ENCODE measurements at regions not wholly inside any gene's neighbourhood (a gene's known extent, or its start where the extent isn't known, plus 50 kb on each side); places are given as distances from the start of the nearest gene placed in this dataset.

DNA sequence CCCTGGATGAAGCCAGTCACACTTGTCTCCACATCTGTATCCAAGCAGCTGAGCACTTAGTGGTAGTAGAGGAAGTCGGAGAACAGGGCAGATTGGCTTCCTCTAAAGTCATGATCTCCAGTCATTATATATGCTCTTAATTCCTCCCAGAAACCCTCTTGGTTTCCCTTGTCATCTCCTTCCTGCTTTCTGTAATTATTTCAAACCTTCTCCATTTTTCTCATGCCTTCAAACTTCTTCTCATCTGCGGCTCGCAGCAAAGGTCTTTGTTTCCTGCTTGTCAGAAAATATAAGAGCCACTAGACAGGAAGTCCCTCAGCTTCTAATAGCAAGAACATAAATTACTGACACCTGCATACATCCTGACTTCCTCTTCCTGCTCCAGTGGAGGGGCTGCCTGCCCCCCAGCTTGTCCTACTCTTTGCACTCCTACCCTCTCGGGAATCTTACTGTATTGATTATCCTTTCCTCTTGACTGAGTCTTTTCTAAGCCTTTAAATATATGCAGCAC, 124.6 kb upstream of the NGF start (continued):
- TF ChIP-seq CTCF (IDR thresholded peaks at IDR 0.05; ENCODE audit: low read depth, low read length, missing input control): no peak
- no peak for TF ChIP-seq HNF4A (conservative IDR thresholded peaks at IDR 0.05)
- TF ChIP-seq MAX (IDR thresholded peaks at IDR 0.05): no peak
- TF ChIP-seq FOXA2 (IDR thresholded peaks at IDR 0.05): no peak
- no peak for TF ChIP-seq SP1 (IDR thresholded peaks at IDR 0.05)
- no peak for TF ChIP-seq JUND (IDR thresholded peaks at IDR 0.05)
- TF ChIP-seq EGR1 (IDR thresholded peaks at IDR 0.05; ENCODE audit: low read depth in 2 of 2): no peak

DNA sequence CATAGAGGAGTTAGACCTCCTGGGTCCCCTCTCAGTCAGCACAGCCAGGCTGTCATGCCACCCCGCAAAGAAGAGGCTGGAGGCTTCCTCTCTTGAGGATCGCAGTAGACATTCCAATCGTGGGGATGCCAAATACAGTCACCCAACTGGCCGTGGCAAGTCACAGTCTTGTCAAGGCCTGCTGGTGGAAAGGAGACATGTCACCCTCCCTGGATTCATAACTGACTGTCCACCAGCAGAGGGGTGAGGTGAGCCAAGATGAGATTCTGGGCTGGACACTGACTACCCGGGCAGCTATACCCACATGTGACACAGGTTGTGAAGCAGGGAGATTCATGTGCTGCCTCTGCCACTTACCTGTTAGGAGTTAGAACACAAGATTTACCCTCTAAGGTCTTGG, 123.5 kb upstream of the NGF start:
- Histone ChIP-seq H3K9me3 (ENCODE audit: control insufficient read depth in 4 of 4, low read length in 3 of 4) (no peaks in the 10 kb centered on the region), H3K27me3 (ENCODE audit: control insufficient read depth in 4 of 4, insufficient read depth in 4 of 4, low read length in 3 of 4) (peaks cover 0 to 7% (median 0%) of the 10 kb centered on the region in 4 donors), H3K9ac (ENCODE audit: low read depth in 1 of 2, low read length in 2 of 2) (no peak overlapping the region), H3K4me3 (ENCODE audit: low read depth in 1 of 3, low read length in 3 of 3) (no peak overlapping the region), H3K4me1 (ENCODE audit: control insufficient read depth in 4 of 4, insufficient read depth in 4 of 4, low read length in 3 of 4) (peaks cover 0 to 2% (median 0%) of the 10 kb centered on the region in 4 donors), H3K36me3 (ENCODE audit: control insufficient read depth in 4 of 4, insufficient read depth in 3 of 4, low read depth in 1 of 4, low read length in 3 of 4) (no peaks in the 10 kb centered on the region), H3K27ac (ENCODE audit: low read depth in 1 of 2, low read length in 2 of 2) (no peak overlapping the region)
- no peak for DNase-seq (ENCODE audit: low spot score)
- TF ChIP-seq CTCF (IDR thresholded peaks at IDR 0.05; ENCODE audit: low read depth, low read length, missing input control): peak; percentile 4
- no peak for TF ChIP-seq TAF1 (conservative IDR thresholded peaks at IDR 0.05)
- WGBS: 80% methylated on average over 5 of the region's 5 CpGs

DNA sequence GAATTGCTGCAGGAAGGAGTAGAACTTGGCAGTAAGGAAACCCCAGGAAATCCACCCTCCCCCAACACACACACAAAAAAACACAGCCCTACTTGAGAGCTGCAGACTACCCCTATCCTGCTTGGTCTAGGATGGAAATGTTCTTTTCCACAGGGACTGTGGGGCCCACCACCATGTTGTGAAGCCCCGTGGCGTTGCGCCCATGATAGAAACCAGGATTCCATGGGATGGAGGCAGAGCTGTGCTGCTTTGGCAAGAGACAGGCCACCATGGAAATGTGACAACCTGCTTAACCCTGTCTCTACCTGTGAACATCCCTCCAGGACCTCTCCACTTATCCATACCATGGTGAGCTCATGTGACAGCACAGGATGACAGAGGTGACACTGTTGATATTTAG, 121.1 kb upstream of the NGF start:
- Histone ChIP-seq H3K9me3 (ENCODE audit: control insufficient read depth in 4 of 4, low read length in 3 of 4) (no peaks in the 10 kb centered on the region), H3K4me1 (ENCODE audit: control insufficient read depth in 4 of 4, insufficient read depth in 4 of 4, low read length in 3 of 4) (peaks cover 0 to 2% (median 0%) of the 10 kb centered on the region in 4 donors), H3K27me3 (ENCODE audit: control insufficient read depth in 4 of 4, insufficient read depth in 4 of 4, low read length in 3 of 4) (peaks cover 0 to 12% (median 0%) of the 10 kb centered on the region in 4 donors), H3K36me3 (ENCODE audit: control insufficient read depth in 4 of 4, insufficient read depth in 3 of 4, low read depth in 1 of 4, low read length in 3 of 4) (no peaks in the 10 kb centered on the region), H3K27ac (ENCODE audit: low read depth in 1 of 2, low read length in 2 of 2) (no peak overlapping the region), H3K9ac (ENCODE audit: low read depth in 1 of 2, low read length in 2 of 2) (no peak overlapping the region), H3K4me3 (ENCODE audit: low read depth in 1 of 3, low read length in 3 of 3) (no peak overlapping the region)
- WGBS: 96% methylated on average over 3 of the region's 3 CpGs
- no peak for DNase-seq (ENCODE audit: low spot score)
- TF ChIP-seq NR2F2 (IDR thresholded peaks at IDR 0.05) (no peak), RAD21 (IDR thresholded peaks at IDR 0.05) (no peak), RXRA (IDR thresholded peaks at IDR 0.05) (no peak), FOXA1 (IDR thresholded peaks at IDR 0.05) (no peak), YY1 (IDR thresholded peaks at IDR 0.05) (no peak), JUND (IDR thresholded peaks at IDR 0.05) (no peak), FOXA2 (IDR thresholded peaks at IDR 0.05) (no peak), ZBTB33 (IDR thresholded peaks at IDR 0.05) (no peak), SP1 (IDR thresholded peaks at IDR 0.05) (no peak), HNF4G (IDR thresholded peaks at IDR 0.05) (no peak), TAF1 (conservative IDR thresholded peaks at IDR 0.05) (no peak), MAX (IDR thresholded peaks at IDR 0.05) (no peak), GABPA (IDR thresholded peaks at IDR 0.05 in 1 of 2, conservative IDR thresholded peaks at IDR 0.05 in 1 of 2) (no peak)
- TF ChIP-seq, protein P1, sequence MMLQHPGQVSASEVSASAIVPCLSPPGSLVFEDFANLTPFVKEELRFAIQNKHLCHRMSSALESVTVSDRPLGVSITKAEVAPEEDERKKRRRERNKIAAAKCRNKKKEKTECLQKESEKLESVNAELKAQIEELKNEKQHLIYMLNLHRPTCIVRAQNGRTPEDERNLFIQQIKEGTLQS (IDR thresholded peaks at IDR 0.05): no peak
- TF ChIP-seq, protein P2, sequence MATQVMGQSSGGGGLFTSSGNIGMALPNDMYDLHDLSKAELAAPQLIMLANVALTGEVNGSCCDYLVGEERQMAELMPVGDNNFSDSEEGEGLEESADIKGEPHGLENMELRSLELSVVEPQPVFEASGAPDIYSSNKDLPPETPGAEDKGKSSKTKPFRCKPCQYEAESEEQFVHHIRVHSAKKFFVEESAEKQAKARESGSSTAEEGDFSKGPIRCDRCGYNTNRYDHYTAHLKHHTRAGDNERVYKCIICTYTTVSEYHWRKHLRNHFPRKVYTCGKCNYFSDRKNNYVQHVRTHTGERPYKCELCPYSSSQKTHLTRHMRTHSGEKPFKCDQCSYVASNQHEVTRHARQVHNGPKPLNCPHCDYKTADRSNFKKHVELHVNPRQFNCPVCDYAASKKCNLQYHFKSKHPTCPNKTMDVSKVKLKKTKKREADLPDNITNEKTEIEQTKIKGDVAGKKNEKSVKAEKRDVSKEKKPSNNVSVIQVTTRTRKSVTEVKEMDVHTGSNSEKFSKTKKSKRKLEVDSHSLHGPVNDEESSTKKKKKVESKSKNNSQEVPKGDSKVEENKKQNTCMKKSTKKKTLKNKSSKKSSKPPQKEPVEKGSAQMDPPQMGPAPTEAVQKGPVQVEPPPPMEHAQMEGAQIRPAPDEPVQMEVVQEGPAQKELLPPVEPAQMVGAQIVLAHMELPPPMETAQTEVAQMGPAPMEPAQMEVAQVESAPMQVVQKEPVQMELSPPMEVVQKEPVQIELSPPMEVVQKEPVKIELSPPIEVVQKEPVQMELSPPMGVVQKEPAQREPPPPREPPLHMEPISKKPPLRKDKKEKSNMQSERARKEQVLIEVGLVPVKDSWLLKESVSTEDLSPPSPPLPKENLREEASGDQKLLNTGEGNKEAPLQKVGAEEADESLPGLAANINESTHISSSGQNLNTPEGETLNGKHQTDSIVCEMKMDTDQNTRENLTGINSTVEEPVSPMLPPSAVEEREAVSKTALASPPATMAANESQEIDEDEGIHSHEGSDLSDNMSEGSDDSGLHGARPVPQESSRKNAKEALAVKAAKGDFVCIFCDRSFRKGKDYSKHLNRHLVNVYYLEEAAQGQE (IDR thresholded peaks at IDR 0.05): no peak

All from liver (tissue), 8 donors.